H9 (cell line): ENCODE measurements at regions not wholly inside any gene's neighbourhood (a gene's known extent, or its start where the extent isn't known, plus 50 kb on each side); places are given as distances from the start of the nearest gene placed in this dataset.

Experiments used
- DNase-seq: peaks from one replicate; pipeline ENCODE4 v3.0.0-alpha.2; 2017
- H2AFZ ChIP-seq: one replicate; pipeline ENCODE4 v1.6.1; 2013; ENCODE audit warnings: mild to moderate bottlenecking, low read length, control low read depth, moderate library complexity
- H2AK5ac ChIP-seq: 2 replicates; pipeline ENCODE4 v1.6.1; 2013; ENCODE audit warnings: low read length, control low read depth, mixed read lengths; ENCODE audit not compliant: insufficient read length
- H2BK120ac ChIP-seq: one replicate; pipeline ENCODE4 v1.6.1; 2013; ENCODE audit warnings: low read depth, mild to moderate bottlenecking, low read length, control low read depth, inconsistent platforms; ENCODE audit not compliant: poor library complexity, severe bottlenecking
- H2BK12ac ChIP-seq: 2 replicates; pipeline ENCODE4 v1.6.1; 2013; ENCODE audit warnings: low read length, control low read depth, mixed read lengths, low read depth; ENCODE audit not compliant: insufficient read length
- H2BK15ac ChIP-seq: 2 replicates; pipeline ENCODE4 v1.6.1; 2013; ENCODE audit warnings: low read depth, low read length, control low read depth
- H2BK20ac ChIP-seq: one replicate; pipeline ENCODE4 v1.6.1; 2013; ENCODE audit warnings: low read depth, mild to moderate bottlenecking, low read length, control low read depth, inconsistent platforms; ENCODE audit not compliant: poor library complexity, severe bottlenecking
- H2BK5ac ChIP-seq: 2 replicates; pipeline ENCODE4 v1.6.1; 2013; ENCODE audit warnings: low read length, control low read depth, mixed read lengths; ENCODE audit not compliant: insufficient read length
- H3K14ac ChIP-seq: 2 replicates; pipeline ENCODE4 v1.6.1; 2013; ENCODE audit warnings: low read length, control low read depth; ENCODE audit not compliant: insufficient read depth
- H3K18ac ChIP-seq: 2 replicates; pipeline ENCODE4 v1.6.1; 2013; ENCODE audit warnings: low read depth, mild to moderate bottlenecking, mixed read lengths, low read length, control low read depth; ENCODE audit not compliant: insufficient read length
- H3K23ac ChIP-seq: 2 replicates; pipeline ENCODE4 v1.6.1; 2013; ENCODE audit warnings: low read length, control low read depth, mixed read lengths, low read depth; ENCODE audit not compliant: insufficient read length
- H3K23me2 ChIP-seq: 2 replicates; pipeline ENCODE4 v1.6.1; 2013; ENCODE audit warnings: low read depth, mild to moderate bottlenecking, mixed read lengths, low read length, control low read depth; ENCODE audit not compliant: insufficient read length, poor library complexity, severe bottlenecking
- H3K27ac ChIP-seq: 2 replicates; pipeline ENCODE4 v1.5.1; 2013; ENCODE audit warnings: low read length, control low read depth, mixed read lengths, low read depth; ENCODE audit not compliant: insufficient read length
- H3K27me3 ChIP-seq: 2 replicates; pipeline ENCODE4 v1.6.1; 2013; ENCODE audit warnings: low read length, control low read depth, inconsistent platforms; ENCODE audit not compliant: insufficient read depth
- H3K4ac ChIP-seq: 2 replicates; pipeline ENCODE4 v1.6.1; 2013; ENCODE audit warnings: low read depth, mild to moderate bottlenecking, control low read depth, inconsistent platforms, low read length, moderate library complexity
- H3K4me1 ChIP-seq: 2 replicates; pipeline ENCODE4 v1.6.1; 2013; ENCODE audit warnings: low read length, control low read depth, inconsistent platforms; ENCODE audit not compliant: insufficient read depth
- H3K4me2 ChIP-seq: 2 replicates; pipeline ENCODE4 v1.6.1; 2013; ENCODE audit warnings: low read length, control low read depth, mixed read lengths; ENCODE audit not compliant: insufficient read length, insufficient read depth
- H3K56ac ChIP-seq: 2 replicates; pipeline ENCODE4 v1.6.1; 2013; ENCODE audit warnings: low read depth, mild to moderate bottlenecking, mixed read lengths, low read length, control low read depth; ENCODE audit not compliant: insufficient read length
- H3K79me1 ChIP-seq: 2 replicates; pipeline ENCODE4 v1.6.1; 2013; ENCODE audit warnings: low read depth, mild to moderate bottlenecking, moderate library complexity, low read length, control low read depth, inconsistent platforms; ENCODE audit not compliant: insufficient read depth, poor library complexity, severe bottlenecking
- H3K79me2 ChIP-seq: 2 replicates; pipeline ENCODE4 v1.6.1; 2013; ENCODE audit warnings: low read length, control low read depth, inconsistent platforms; ENCODE audit not compliant: insufficient read depth
- H3K9ac ChIP-seq: 2 replicates; pipeline ENCODE4 v1.6.1; 2013; ENCODE audit warnings: low read length, control low read depth, mixed read lengths; ENCODE audit not compliant: insufficient read length; ENCODE audit errors: extremely low read depth
- H3K9me3 ChIP-seq: one replicate; pipeline ENCODE4 v1.6.1; 2013; ENCODE audit warnings: low read depth, low read length, inconsistent platforms; ENCODE audit not compliant: control insufficient read depth
- H3T11ph ChIP-seq: one replicate; pipeline ENCODE4 v1.6.1; 2013; ENCODE audit warnings: mild to moderate bottlenecking, low read length, control low read depth, inconsistent platforms
- H4K20me1 ChIP-seq: one replicate; pipeline ENCODE4 v1.6.1; 2013; ENCODE audit not compliant: control insufficient read depth, insufficient read length, insufficient read depth
- H4K5ac ChIP-seq: 2 replicates; pipeline ENCODE4 v1.6.1; 2013; ENCODE audit warnings: low read depth, mild to moderate bottlenecking, mixed read lengths, low read length, control low read depth; ENCODE audit not compliant: insufficient read length
- H4K8ac ChIP-seq: replicated peaks from 2 replicates; pipeline ENCODE4 v1.6.1; 2013; ENCODE audit warnings: low read length, control low read depth, mixed read lengths, low read depth; ENCODE audit not compliant: insufficient read length
- H4K91ac ChIP-seq: 2 replicates; pipeline ENCODE4 v1.6.1; 2013; ENCODE audit warnings: low read depth, mild to moderate bottlenecking, moderate library complexity, mixed read lengths, low read length, control low read depth; ENCODE audit not compliant: insufficient read length
- H3K27ac Mint-ChIP-seq, 3 experiments: 2 replicates in 2 of 3; 3 replicates in 1 of 3; pipeline ENCODE4 v1.8.0; 2020 to 2021; ENCODE audit warnings: mixed read lengths in 3 of 3, mild to moderate bottlenecking in 1 of 3, moderate library complexity in 1 of 3
- H3K27me3 Mint-ChIP-seq: 2 replicates; pipeline ENCODE4 v1.8.0; 2021; ENCODE audit warnings: low read depth, mild to moderate bottlenecking, moderate library complexity, mixed read lengths
- H3K36me3 Mint-ChIP-seq, 3 experiments: 2 replicates in 2 of 3; 3 replicates in 1 of 3; pipeline ENCODE4 v1.8.0; 2020 to 2021; ENCODE audit warnings: low read depth in 3 of 3, mixed read lengths in 3 of 3; ENCODE audit not compliant: insufficient read depth in 1 of 3
- H3K4me1 Mint-ChIP-seq, 2 experiments: 2 replicates each; pipeline ENCODE4 v1.8.0; 2020; ENCODE audit warnings: mixed read lengths in 2 of 2
- H3K4me3 Mint-ChIP-seq, 2 experiments: 2 replicates in 1 of 2; 3 replicates in 1 of 2; pipeline ENCODE4 v1.8.0; 2020 to 2021; ENCODE audit warnings: mild to moderate bottlenecking in 2 of 2, mixed read lengths in 2 of 2, moderate library complexity in 1 of 2
- H3K9me3 Mint-ChIP-seq, 2 experiments: 2 replicates in 1 of 2; 3 replicates in 1 of 2; pipeline ENCODE4 v1.8.0; 2020; ENCODE audit warnings: mild to moderate bottlenecking in 2 of 2, mixed read lengths in 2 of 2, moderate library complexity in 1 of 2
- WGBS: extraction: QIAGEN DNeasy Blood & Tissue Kit; methylation state at CpG from one replicate; pipeline ENCODE4 v1.1.7; 2013; ENCODE audit warnings: missing lambda C conversion rate, low lambda C conversion rate, mixed read lengths; ENCODE audit not compliant: insufficient read length; ENCODE audit errors: extremely low coverage; 5-methylcytosine and 5-hydroxymethylcytosine counted together
- TF ChIP-seq, protein P1 (sequence below): fragments of 200-600 bp; sonication (generic); conservative IDR thresholded peaks from 3 replicates; pipeline ENCODE4 v1.8.0; 2021; ENCODE audit warnings: antibody characterized with exemption, mild to moderate bottlenecking

GRCh38 chr4:141410839-141411238 is 190.1 kb downstream of the ZNF330 start:
- H3K23me2 ChIP-seq: no peaks in the 10 kb centered on the region
- no peak overlapping the region for H2AFZ ChIP-seq
- DNase-seq: no peak
- WGBS: no CpG with 5 or more reads among the region's 4 CpGs
- TF ChIP-seq, protein P1, sequence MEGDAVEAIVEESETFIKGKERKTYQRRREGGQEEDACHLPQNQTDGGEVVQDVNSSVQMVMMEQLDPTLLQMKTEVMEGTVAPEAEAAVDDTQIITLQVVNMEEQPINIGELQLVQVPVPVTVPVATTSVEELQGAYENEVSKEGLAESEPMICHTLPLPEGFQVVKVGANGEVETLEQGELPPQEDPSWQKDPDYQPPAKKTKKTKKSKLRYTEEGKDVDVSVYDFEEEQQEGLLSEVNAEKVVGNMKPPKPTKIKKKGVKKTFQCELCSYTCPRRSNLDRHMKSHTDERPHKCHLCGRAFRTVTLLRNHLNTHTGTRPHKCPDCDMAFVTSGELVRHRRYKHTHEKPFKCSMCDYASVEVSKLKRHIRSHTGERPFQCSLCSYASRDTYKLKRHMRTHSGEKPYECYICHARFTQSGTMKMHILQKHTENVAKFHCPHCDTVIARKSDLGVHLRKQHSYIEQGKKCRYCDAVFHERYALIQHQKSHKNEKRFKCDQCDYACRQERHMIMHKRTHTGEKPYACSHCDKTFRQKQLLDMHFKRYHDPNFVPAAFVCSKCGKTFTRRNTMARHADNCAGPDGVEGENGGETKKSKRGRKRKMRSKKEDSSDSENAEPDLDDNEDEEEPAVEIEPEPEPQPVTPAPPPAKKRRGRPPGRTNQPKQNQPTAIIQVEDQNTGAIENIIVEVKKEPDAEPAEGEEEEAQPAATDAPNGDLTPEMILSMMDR: no peak
- H2BK5ac ChIP-seq: no peak overlapping the region
- no peak overlapping the region for H4K5ac ChIP-seq
- H3K14ac ChIP-seq: no peak overlapping the region
- no peaks in the 10 kb centered on the region for H3K79me1 ChIP-seq
- H3K56ac ChIP-seq: no peak overlapping the region
- H3K9me3 Mint-ChIP-seq: no peaks in the 10 kb centered on the region
- H4K20me1 ChIP-seq: no peaks in the 10 kb centered on the region
- no peak overlapping the region for H3K18ac ChIP-seq
- no peak overlapping the region for H4K8ac ChIP-seq
- no peaks in the 10 kb centered on the region for H3K79me2 ChIP-seq
- no peak overlapping the region for H3K4me3 Mint-ChIP-seq
- H3K36me3 Mint-ChIP-seq: no peaks in the 10 kb centered on the region
- H2AK5ac ChIP-seq: no peak overlapping the region
- H3K4ac ChIP-seq: no peak overlapping the region
- no peak overlapping the region for H3T11ph ChIP-seq
- H3K4me1 Mint-ChIP-seq: no peaks in the 10 kb centered on the region
- H2BK120ac ChIP-seq: no peak overlapping the region
- H3K9me3 ChIP-seq: no peaks in the 10 kb centered on the region
- no peak overlapping the region for H4K91ac ChIP-seq
- H2BK12ac ChIP-seq: no peak overlapping the region
- H3K27ac ChIP-seq: no peak overlapping the region
- H3K9ac ChIP-seq: no peak overlapping the region
- H3K27me3 ChIP-seq: no peaks in the 10 kb centered on the region
- H2BK20ac ChIP-seq: no peak overlapping the region
- H3K27ac Mint-ChIP-seq: no peak overlapping the region
- no peak overlapping the region for H2BK15ac ChIP-seq
- H3K27me3 Mint-ChIP-seq: peaks cover 7% of the 10 kb centered on the region
- H3K4me2 ChIP-seq: no peak overlapping the region
- H3K4me1 ChIP-seq: no peaks in the 10 kb centered on the region
- H3K23ac ChIP-seq: no peak overlapping the region
